Lower leg skin (tissue), 4 donors: ENCODE measurements at regions not wholly inside any gene's neighbourhood (a gene's known extent, or its start where the extent isn't known, plus 50 kb on each side); places are given as distances from the start of the nearest gene placed in this dataset.

Experiments
- DNase-seq, 2 donors: peaks; one replicate each; pipeline ENCODE4 v3.0.0-alpha.2; 2019; ENCODE audit warnings: low spot score in 2 of 2
- H3K4me3 ChIP-seq: fragments of 200-600 bp; sonication (generic); 2 replicates; pipeline ENCODE4 v1.5.1; 2017; ENCODE audit warnings: mild to moderate bottlenecking, low read depth; ENCODE audit not compliant: poor library complexity, severe bottlenecking
- POLR2A ChIP-seq, 2 donors: fragments of 450-650 bp; IDR thresholded peaks; one replicate each; pipeline ENCODE4 v1.6.1; 2016 to 2017; ENCODE audit warnings: antibody characterized with exemption in 2 of 2, mild to moderate bottlenecking in 1 of 2, moderate library complexity in 1 of 2
- WGBS, 2 donors: methylation state at CpG; one replicate each; pipeline ENCODE4 v1.1.5; 2018; 5-methylcytosine and 5-hydroxymethylcytosine counted together
- intact Hi-C: fragments of 100-400 bp; cut with DNase I; formaldehyde crosslinking; loops from one replicate; pipeline ENCODE4 v1.15.0; 2023; ENCODE audit warnings: low total_unique reads
- TF ChIP-seq, protein P1 (sequence below), 3 donors: fragments of 450-650 bp; IDR thresholded peaks; one replicate each; pipeline ENCODE4 v1.5.1; 2016; ENCODE audit warnings: antibody characterized with exemption in 3 of 3, mild to moderate bottlenecking in 3 of 3, moderate library complexity in 2 of 3

DNA sequence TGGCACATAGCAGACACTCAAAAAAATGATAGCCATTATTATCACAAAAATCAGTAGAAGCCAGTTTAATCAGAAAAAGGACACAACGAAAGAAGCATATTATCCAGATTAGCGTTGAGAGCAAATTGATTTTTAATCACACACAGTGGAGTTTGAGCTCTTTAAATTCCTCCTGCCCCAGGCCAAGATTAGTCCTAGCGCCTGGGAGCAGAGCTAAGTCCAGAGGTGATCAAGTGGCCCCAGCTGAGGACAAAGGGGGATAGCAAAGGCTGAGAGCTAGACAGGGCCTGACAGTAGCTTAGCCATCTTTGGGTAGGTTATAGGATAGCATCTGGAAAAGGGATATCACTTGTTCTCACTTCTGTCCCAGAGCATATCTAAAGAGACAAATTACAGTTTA lies 133.6 kb downstream of the NXPE2 start:
- intact Hi-C loops = no loop called here
- no peak overlapping the region for H3K4me3 ChIP-seq
- no peak for DNase-seq
- TF ChIP-seq, protein P1, sequence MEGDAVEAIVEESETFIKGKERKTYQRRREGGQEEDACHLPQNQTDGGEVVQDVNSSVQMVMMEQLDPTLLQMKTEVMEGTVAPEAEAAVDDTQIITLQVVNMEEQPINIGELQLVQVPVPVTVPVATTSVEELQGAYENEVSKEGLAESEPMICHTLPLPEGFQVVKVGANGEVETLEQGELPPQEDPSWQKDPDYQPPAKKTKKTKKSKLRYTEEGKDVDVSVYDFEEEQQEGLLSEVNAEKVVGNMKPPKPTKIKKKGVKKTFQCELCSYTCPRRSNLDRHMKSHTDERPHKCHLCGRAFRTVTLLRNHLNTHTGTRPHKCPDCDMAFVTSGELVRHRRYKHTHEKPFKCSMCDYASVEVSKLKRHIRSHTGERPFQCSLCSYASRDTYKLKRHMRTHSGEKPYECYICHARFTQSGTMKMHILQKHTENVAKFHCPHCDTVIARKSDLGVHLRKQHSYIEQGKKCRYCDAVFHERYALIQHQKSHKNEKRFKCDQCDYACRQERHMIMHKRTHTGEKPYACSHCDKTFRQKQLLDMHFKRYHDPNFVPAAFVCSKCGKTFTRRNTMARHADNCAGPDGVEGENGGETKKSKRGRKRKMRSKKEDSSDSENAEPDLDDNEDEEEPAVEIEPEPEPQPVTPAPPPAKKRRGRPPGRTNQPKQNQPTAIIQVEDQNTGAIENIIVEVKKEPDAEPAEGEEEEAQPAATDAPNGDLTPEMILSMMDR (IDR thresholded peaks at IDR 0.05) = no peak
- no peak for TF ChIP-seq POLR2A (IDR thresholded peaks at IDR 0.05)
- 81 to 84% methylated on average over 3 of the region's 3 CpGs for WGBS, 2 donors

DNA sequence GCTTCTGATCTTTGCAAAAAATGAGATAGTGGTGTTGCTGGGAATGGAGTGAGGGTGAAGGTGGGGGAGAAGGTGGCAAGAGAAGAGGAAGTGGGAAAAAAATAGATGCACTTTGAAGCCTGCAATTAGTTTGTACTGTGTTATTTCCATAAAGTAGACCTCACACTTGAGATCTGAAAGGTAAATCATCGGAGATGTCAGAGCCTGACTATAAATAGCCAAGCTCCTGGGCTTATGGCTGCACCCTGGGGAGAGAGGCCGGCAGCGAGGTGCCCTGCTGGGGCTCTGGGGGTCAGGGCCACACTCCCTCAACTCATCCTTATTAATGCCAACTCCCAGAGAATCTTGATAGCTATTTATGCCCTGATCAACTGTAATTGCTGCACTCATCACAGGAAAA lies 134.4 kb downstream of the NXPE2 start:
- 56 to 66% methylated on average over 3 of the region's 3 CpGs for WGBS, 2 donors

DNA sequence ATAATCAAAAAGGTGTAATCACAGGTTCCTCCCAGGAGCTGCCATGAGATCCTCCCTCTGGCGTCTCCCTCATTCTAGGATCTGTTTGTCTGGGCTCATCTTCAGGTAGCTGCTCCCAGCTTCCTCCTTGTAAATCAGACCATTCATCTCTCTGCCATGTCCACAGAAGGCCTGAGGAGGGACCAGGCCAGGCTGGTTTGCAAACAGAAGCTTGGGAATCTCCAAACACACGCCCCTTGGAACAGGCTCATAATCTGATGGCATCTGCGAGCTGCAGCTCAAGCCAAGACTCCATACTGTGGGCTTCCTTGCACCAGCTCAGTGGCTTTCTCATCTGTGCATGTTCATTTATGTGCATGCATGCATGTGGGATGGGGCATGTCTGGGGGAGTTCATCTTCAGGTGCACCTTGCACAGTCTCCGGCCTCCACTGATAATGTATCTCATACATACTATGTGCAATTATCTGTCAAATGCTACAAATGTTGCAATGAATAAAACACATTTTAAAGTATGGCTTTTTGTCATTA lies 134.9 kb downstream of the NXPE2 start:
- no peak for DNase-seq
- intact Hi-C loops = no loop called here
- no peak overlapping the region for H3K4me3 ChIP-seq
- 53 to 81% methylated on average over 4 of the region's 4 CpGs for WGBS, 2 donors
- no peak for TF ChIP-seq POLR2A (IDR thresholded peaks at IDR 0.05)
- TF ChIP-seq, protein P1 (IDR thresholded peaks at IDR 0.05) = no peak

More for the DNA sequence above, 134.4 kb downstream of the NXPE2 start:
- no peak for TF ChIP-seq POLR2A (IDR thresholded peaks at IDR 0.05)
- TF ChIP-seq, protein P1 (IDR thresholded peaks at IDR 0.05) = no peak
- DNase-seq = no peak
- intact Hi-C loops = no loop called here
- H3K4me3 ChIP-seq = no peak overlapping the region

DNA sequence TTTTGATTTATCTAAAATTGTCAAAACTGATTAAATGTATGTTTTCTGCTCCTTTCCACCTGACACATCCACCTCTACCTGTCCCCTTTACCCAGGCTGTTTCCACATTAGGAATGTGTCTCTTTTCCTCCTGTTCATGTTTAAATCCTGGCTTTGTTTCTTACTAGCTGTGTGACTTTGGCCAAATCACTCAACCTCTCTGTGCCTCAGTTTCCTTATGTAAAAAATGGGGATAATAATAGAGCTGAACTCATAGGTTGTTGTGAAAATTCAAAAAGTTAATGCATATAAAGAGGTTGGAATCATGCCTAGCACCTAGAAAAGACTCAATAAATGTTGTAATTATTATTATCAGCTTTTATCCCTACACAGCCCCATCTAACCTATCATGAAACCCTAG lies 136.8 kb downstream of the NXPE2 start:
- no peak for DNase-seq
- TF ChIP-seq, protein P1 (IDR thresholded peaks at IDR 0.05) = no peak
- no peak for TF ChIP-seq POLR2A (IDR thresholded peaks at IDR 0.05)
- no peak overlapping the region for H3K4me3 ChIP-seq
- intact Hi-C loops = no loop called here

DNA sequence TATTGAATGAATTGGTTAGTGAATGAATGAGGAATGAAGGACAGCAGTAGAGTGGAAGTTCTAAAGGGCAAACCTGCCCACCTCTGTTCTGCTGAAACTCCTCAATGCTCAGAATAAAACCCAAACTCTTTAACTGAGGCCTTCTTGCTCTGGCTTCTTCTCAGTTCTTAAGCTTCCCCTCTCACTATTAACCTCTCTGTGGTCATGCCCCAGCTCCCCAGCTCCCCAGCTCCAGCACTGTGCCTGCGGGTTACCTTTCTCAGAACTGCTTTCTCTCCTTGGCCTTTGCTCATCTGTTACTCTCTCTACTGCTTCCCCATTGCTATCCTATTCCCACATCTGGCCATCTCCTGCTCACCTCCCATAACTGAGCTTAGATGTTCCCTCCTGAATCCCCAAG lies 137.4 kb downstream of the NXPE2 start:
- no peak for TF ChIP-seq POLR2A (IDR thresholded peaks at IDR 0.05)
- TF ChIP-seq, protein P1 (IDR thresholded peaks at IDR 0.05) = no peak
- H3K4me3 ChIP-seq = no peak overlapping the region
- 92 to 93% methylated on average over 1 of the region's 1 CpG for WGBS, 2 donors
- intact Hi-C loops = no loop called here
- no peak for DNase-seq

DNA sequence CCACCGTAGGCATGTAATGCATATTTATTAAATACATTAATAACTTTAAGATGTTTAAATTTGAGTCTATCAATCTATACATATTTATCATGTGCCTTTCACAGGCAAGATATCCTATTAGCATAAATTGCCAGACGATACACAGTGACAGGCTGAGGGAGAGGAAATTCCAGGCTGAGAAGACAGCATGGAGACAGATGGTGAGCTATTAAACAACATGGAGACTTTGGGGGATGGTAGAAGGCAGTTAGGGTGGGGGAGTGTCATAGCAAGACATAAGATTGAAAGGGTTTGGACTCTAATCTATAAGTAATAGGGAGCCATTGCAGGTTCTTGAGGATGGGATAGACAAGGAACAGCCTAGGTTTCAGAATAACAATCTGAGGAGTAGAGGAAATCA lies 138.5 kb downstream of the NXPE2 start:
- intact Hi-C loops = no loop called here
- no peak for DNase-seq
- no peak overlapping the region for H3K4me3 ChIP-seq
- no peak for TF ChIP-seq POLR2A (IDR thresholded peaks at IDR 0.05)
- TF ChIP-seq, protein P1 (IDR thresholded peaks at IDR 0.05) = no peak
- WGBS, 2 donors = 59 to 61% methylated on average over 2 of the region's 2 CpGs
